RWPE1 (cell line): ENCODE measurements at regions not wholly inside any gene's neighbourhood (a gene's known extent, or its start where the extent isn't known, plus 50 kb on each side); places are given as distances from the start of the nearest gene placed in this dataset.
"Not testable (repeated sequence)": the region's sequence is repeated elsewhere in the genome, so short reads cannot be mapped to it uniquely, and the experiment has no call there.

Experiments
- CTCF ChIA-PET: fragments of 350-600 bp; sonication (Branson Sonifier 250); formaldehyde crosslinking; extraction: SDS; loops from one replicate; lab custom pipeline; 2021; lab: Yijun Ruan, JAX
- POLR2A ChIA-PET: fragments of 400-600 bp; formaldehyde crosslinking; extraction: SDS; loops from one replicate; lab custom pipeline; 2020; ENCODE audit warnings: antibody characterized with exemption; ENCODE audit not compliant: low non-redundant PET; lab: Yijun Ruan, JAX
- DNase-seq: peaks from one replicate; pipeline ENCODE4 v3.0.0; 2012; ENCODE audit warnings: low spot score
- H3K27ac ChIP-seq: fragments of 450-650 bp; 2 replicates; pipeline ENCODE4 v1.5.1; 2017
- CTCF ChIP-seq: fragments of 450-650 bp; conservative IDR thresholded peaks from 2 replicates; pipeline ENCODE4 v1.5.1; 2017; ENCODE audit warnings: low read depth, mild to moderate bottlenecking

GRCh38 chr5:25453500-25453899 is 808.7 kb upstream of the CDH10 start:
- no peak overlapping the region for H3K27ac ChIP-seq
- ChIA-PET CTCF (no interaction called here), POLR2A (no interaction called here)
- TF ChIP-seq CTCF = no peak
- DNase-seq = no peak

GRCh38 chr5:25451294-25451693 is 806.5 kb upstream of the CDH10 start:
- H3K27ac ChIP-seq = no peak overlapping the region
- no peak for DNase-seq
- POLR2A ChIA-PET = no interaction called here
- TF ChIP-seq CTCF = no peak
- CTCF ChIA-PET = no interaction called here

- ChIA-PET CTCF (no interaction called here), POLR2A (no interaction called here)
- no peak for TF ChIP-seq CTCF
- no peak for DNase-seq
- no peak overlapping the region for H3K27ac ChIP-seq
These were observed 803.9 kb upstream of the CDH10 start for GRCh38 chr5:25448646-25449045.

- DNase-seq = no peak
- no peak overlapping the region for H3K27ac ChIP-seq
- ChIA-PET CTCF (no interaction called here), POLR2A (no interaction called here)
- no peak for TF ChIP-seq CTCF
These were observed 803.4 kb upstream of the CDH10 start for GRCh38 chr5:25448190-25448621.

GRCh38 chr5:25446061-25446420 is 801.3 kb upstream of the CDH10 start:
- H3K27ac ChIP-seq, CTCF ChIA-PET, POLR2A ChIA-PET, DNase-seq: not testable (repeated sequence)

GRCh38 chr5:25445381-25446060 is 800.7 kb upstream of the CDH10 start:
- CTCF ChIA-PET, H3K27ac ChIP-seq, POLR2A ChIA-PET: not testable (repeated sequence)

GRCh38 chr5:25444697-25445096 is 799.9 kb upstream of the CDH10 start:
- POLR2A ChIA-PET = no interaction called here
- DNase-seq = no peak
- no peak for TF ChIP-seq CTCF
- no peak overlapping the region for H3K27ac ChIP-seq
- CTCF ChIA-PET = no interaction called here

More at GRCh38 chr5:25445381-25446060, 800.7 kb upstream of the CDH10 start:
- DNase-seq = not testable (repeated sequence)
